K562 (cell line): ENCODE measurements at regions not wholly inside any gene's neighbourhood (a gene's known extent, or its start where the extent isn't known, plus 50 kb on each side); places are given as distances from the start of the nearest gene placed in this dataset.

ENCODE experiments used
- HNRNPUL1 ChIP-seq: fragments of 200-400 bp; formaldehyde crosslinking; IDR thresholded peaks from 2 replicates; pipeline ENCODE4 v1.6.1; 2017; ENCODE audit warnings: low read length
- KLF13 ChIP-seq: fragments of 450-650 bp; IDR thresholded peaks from 2 replicates; pipeline ENCODE4 v1.6.1; 2016; ENCODE audit warnings: missing genetic modification characterization, low read depth, mild to moderate bottlenecking, missing compliant biosample characterization, moderate library complexity, borderline replicate concordance
- NFXL1 ChIP-seq: fragments of 450-650 bp; formaldehyde crosslinking; IDR thresholded peaks from 2 replicates; pipeline ENCODE4 v1.4.0; 2021; ENCODE audit warnings: mild to moderate bottlenecking
- PCBP2 ChIP-seq: fragments of 200-400 bp; formaldehyde crosslinking; IDR thresholded peaks from 2 replicates; pipeline ENCODE4 v1.6.1; 2018; ENCODE audit warnings: low read length, low read depth, mild to moderate bottlenecking, moderate library complexity; ENCODE audit not compliant: poor library complexity, severe bottlenecking
- SRSF9 ChIP-seq: fragments of 200-400 bp; formaldehyde crosslinking; IDR thresholded peaks from 2 replicates; pipeline ENCODE4 v1.6.1; 2017; ENCODE audit warnings: low read depth, low read length, borderline replicate concordance
- ZNF224 ChIP-seq: sonication (generic); formaldehyde crosslinking; IDR thresholded peaks from 2 replicates; pipeline ENCODE4 v1.8.0; 2022; ENCODE audit warnings: mild to moderate bottlenecking, missing genetic modification reagents
- ZNF324 ChIP-seq: fragments of 250-450 bp; sonication (Bioruptor Pico); IDR thresholded peaks from 2 replicates; pipeline ENCODE4 v1.4.0; 2020; ENCODE audit warnings: mild to moderate bottlenecking
- TF ChIP-seq, protein P1 (sequence below): fragments of 250-450 bp; sonication (Bioruptor Pico); IDR thresholded peaks from 2 replicates; pipeline ENCODE4 v1.4.0; 2020; ENCODE audit warnings: mild to moderate bottlenecking, moderate library complexity
- TF ChIP-seq, protein P2 (sequence below), 3 experiments: IDR thresholded peaks in 2 of 3; conservative IDR thresholded peaks in 1 of 3; 2 replicates each; pipeline ENCODE4 v1.5.1; 2011 to 2012; ENCODE audit warnings: low read length in 3 of 3, mild to moderate bottlenecking in 3 of 3, control low read depth in 2 of 3, improper control_type of control experiment in 1 of 3, inconsistent platforms in 1 of 3, low read depth in 1 of 3, mixed read lengths in 1 of 3, moderate library complexity in 1 of 3; ENCODE audit not compliant: insufficient read depth in 2 of 3
- TF ChIP-seq, protein P3 (sequence below): sonication (generic); formaldehyde crosslinking; IDR thresholded peaks from 2 replicates; pipeline ENCODE4 v1.8.0; 2022; ENCODE audit warnings: mild to moderate bottlenecking, low read depth, missing genetic modification reagents

GRCh38 chr2:126827371-126827770 lies 71.3 kb upstream of the TEX51 start:
- TF ChIP-seq SRSF9 (no peak), PCBP2 (no peak), HNRNPUL1 (no peak), KLF13 (no peak), NFXL1 (CRISPR knock-in tag) (no peak), ZNF324 (no peak), ZNF224 (CRISPR knock-in tag) (no peak)
- TF ChIP-seq, protein P1, sequence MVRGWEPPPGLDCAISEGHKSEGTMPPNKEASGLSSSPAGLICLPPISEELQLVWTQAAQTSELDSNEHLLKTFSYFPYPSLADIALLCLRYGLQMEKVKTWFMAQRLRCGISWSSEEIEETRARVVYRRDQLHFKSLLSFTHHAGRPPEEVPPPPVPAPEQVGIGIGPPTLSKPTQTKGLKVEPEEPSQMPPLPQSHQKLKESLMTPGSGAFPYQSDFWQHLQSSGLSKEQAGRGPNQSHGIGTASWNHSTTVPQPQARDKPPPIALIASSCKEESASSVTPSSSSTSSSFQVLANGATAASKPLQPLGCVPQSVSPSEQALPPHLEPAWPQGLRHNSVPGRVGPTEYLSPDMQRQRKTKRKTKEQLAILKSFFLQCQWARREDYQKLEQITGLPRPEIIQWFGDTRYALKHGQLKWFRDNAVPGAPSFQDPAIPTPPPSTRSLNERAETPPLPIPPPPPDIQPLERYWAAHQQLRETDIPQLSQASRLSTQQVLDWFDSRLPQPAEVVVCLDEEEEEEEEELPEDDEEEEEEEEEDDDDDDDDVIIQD (CRISPR knock-in tag) = no peak
- TF ChIP-seq, protein P2, sequence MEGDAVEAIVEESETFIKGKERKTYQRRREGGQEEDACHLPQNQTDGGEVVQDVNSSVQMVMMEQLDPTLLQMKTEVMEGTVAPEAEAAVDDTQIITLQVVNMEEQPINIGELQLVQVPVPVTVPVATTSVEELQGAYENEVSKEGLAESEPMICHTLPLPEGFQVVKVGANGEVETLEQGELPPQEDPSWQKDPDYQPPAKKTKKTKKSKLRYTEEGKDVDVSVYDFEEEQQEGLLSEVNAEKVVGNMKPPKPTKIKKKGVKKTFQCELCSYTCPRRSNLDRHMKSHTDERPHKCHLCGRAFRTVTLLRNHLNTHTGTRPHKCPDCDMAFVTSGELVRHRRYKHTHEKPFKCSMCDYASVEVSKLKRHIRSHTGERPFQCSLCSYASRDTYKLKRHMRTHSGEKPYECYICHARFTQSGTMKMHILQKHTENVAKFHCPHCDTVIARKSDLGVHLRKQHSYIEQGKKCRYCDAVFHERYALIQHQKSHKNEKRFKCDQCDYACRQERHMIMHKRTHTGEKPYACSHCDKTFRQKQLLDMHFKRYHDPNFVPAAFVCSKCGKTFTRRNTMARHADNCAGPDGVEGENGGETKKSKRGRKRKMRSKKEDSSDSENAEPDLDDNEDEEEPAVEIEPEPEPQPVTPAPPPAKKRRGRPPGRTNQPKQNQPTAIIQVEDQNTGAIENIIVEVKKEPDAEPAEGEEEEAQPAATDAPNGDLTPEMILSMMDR (IDR thresholded peaks at IDR 0.05 in 2 of 3, conservative IDR thresholded peaks at IDR 0.05 in 1 of 3; ENCODE audit: insufficient read depth in 2 of 3, low read depth in 1 of 3, low read length in 3 of 3) = no peak
- TF ChIP-seq, protein P3, sequence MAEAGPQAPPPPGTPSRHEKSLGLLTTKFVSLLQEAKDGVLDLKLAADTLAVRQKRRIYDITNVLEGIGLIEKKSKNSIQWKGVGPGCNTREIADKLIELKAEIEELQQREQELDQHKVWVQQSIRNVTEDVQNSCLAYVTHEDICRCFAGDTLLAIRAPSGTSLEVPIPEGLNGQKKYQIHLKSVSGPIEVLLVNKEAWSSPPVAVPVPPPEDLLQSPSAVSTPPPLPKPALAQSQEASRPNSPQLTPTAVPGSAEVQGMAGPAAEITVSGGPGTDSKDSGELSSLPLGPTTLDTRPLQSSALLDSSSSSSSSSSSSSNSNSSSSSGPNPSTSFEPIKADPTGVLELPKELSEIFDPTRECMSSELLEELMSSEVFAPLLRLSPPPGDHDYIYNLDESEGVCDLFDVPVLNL = no peak
